Kidney tubule cell (primary cell): ENCODE measurements at regions not wholly inside any gene's neighbourhood (a gene's known extent, or its start where the extent isn't known, plus 50 kb on each side); places are given as distances from the start of the nearest gene placed in this dataset.

ENCODE experiments used
- DNase-seq: peaks from one replicate; pipeline ENCODE4 v3.0.0-alpha.2; 2018; ENCODE audit warnings: low spot score

GRCh38 chr14:53807542-53807941 lies 149.1 kb downstream of the BMP4 start:
- DNase-seq = no peak

GRCh38 chr14:53807108-53807507 lies 149.5 kb downstream of the BMP4 start:
- DNase-seq = no peak

- DNase-seq = no peak
Measured at GRCh38 chr14:53796734-53797133, 159.9 kb downstream of the BMP4 start.

GRCh38 chr14:53793790-53794505 lies 162.7 kb downstream of the BMP4 start:
- no peak for DNase-seq

- no peak for DNase-seq
Measured at GRCh38 chr14:53792909-53793308, 163.7 kb downstream of the BMP4 start.

- peak; percentile 35 for DNase-seq
Measured at GRCh38 chr14:53790731-53791500, 165.7 kb downstream of the BMP4 start.

- no peak for DNase-seq
Measured at GRCh38 chr14:53788566-53788965, 168.1 kb downstream of the BMP4 start.

- DNase-seq = no peak
Measured at GRCh38 chr14:53786045-53786444, 170.6 kb downstream of the BMP4 start.

GRCh38 chr14:53784688-53785087 lies 171.9 kb downstream of the BMP4 start:
- DNase-seq = no peak

- DNase-seq = no peak
Measured at GRCh38 chr14:53783256-53783655, 173.4 kb downstream of the BMP4 start.

- no peak for DNase-seq
Measured at GRCh38 chr14:53780051-53780555, 176.5 kb downstream of the BMP4 start.

- no peak for DNase-seq
Measured at GRCh38 chr14:53779301-53779700, 177.3 kb downstream of the BMP4 start.

- no peak for DNase-seq
Measured at GRCh38 chr14:53778263-53778662, 178.4 kb downstream of the BMP4 start.

- DNase-seq = no peak
Measured at GRCh38 chr14:53772936-53773335, 183.7 kb downstream of the BMP4 start.

- no peak for DNase-seq
Measured at GRCh38 chr14:53767566-53767965, 189.1 kb downstream of the BMP4 start.

GRCh38 chr14:53766601-53767000 lies 190.0 kb downstream of the BMP4 start:
- DNase-seq = no peak

GRCh38 chr14:53766106-53766505 lies 190.5 kb downstream of the BMP4 start:
- peak; percentile 25 for DNase-seq

GRCh38 chr14:53764846-53765245 lies 191.8 kb downstream of the BMP4 start:
- peak; percentile 49 for DNase-seq

- DNase-seq = no peak
Measured at GRCh38 chr14:53758141-53758540, 198.5 kb downstream of the BMP4 start.

- no peak for DNase-seq
Measured at GRCh38 chr14:53757732-53758131, 198.9 kb downstream of the BMP4 start.

GRCh38 chr14:53751650-53752049 lies 205.0 kb downstream of the BMP4 start:
- DNase-seq = peak; percentile 16

- DNase-seq = peak; percentile 65
Measured at GRCh38 chr14:53748691-53749090, 207.9 kb downstream of the BMP4 start.

- DNase-seq = no peak
Measured at GRCh38 chr14:53744857-53745256, 211.8 kb downstream of the BMP4 start.
